ENCODE measurements at regions not wholly inside any gene's neighbourhood (a gene's known extent, or its start where the extent isn't known, plus 50 kb on each side); places are given as distances from the start of the nearest gene placed in this dataset.

GRCh38 chr1:5451671-5452070 is 540.6 kb downstream of the NPHP4 start:
- TF ChIP-seq CTCF (IDR thresholded peaks at IDR 0.05) = no peak
- no peak for TF ChIP-seq EZH2 (IDR thresholded peaks at IDR 0.05; ENCODE audit: borderline replicate concordance, insufficient read depth, low read depth, low read length, poor library complexity, severe bottlenecking)
